Lower leg skin (tissue), 4 donors: ENCODE measurements at regions not wholly inside any gene's neighbourhood (a gene's known extent, or its start where the extent isn't known, plus 50 kb on each side); places are given as distances from the start of the nearest gene placed in this dataset.

Source experiments
- DNase-seq, 2 donors: peaks; one replicate each; pipeline ENCODE4 v3.0.0-alpha.2; 2019; ENCODE audit warnings: low spot score in 2 of 2
- H3K4me3 ChIP-seq: fragments of 200-600 bp; sonication (generic); 2 replicates; pipeline ENCODE4 v1.5.1; 2017; ENCODE audit warnings: mild to moderate bottlenecking, low read depth; ENCODE audit not compliant: poor library complexity, severe bottlenecking
- CTCF ChIP-seq, 3 donors: fragments of 450-650 bp; IDR thresholded peaks; one replicate each; pipeline ENCODE4 v1.5.1; 2016; ENCODE audit warnings: antibody characterized with exemption in 3 of 3, mild to moderate bottlenecking in 3 of 3, moderate library complexity in 2 of 3
- POLR2A ChIP-seq, 2 donors: fragments of 450-650 bp; IDR thresholded peaks; one replicate each; pipeline ENCODE4 v1.6.1; 2016 to 2017; ENCODE audit warnings: antibody characterized with exemption in 2 of 2, mild to moderate bottlenecking in 1 of 2, moderate library complexity in 1 of 2
- WGBS, 2 donors: methylation state at CpG; one replicate each; pipeline ENCODE4 v1.1.5; 2018; 5-methylcytosine and 5-hydroxymethylcytosine counted together
- intact Hi-C: fragments of 100-400 bp; cut with DNase I; formaldehyde crosslinking; loops from one replicate; pipeline ENCODE4 v1.15.0; 2023; ENCODE audit warnings: low total_unique reads

GRCh38 chr3:94206291-94206690 is 143.4 kb downstream of the NSUN3 start:
- TF ChIP-seq CTCF (IDR thresholded peaks at IDR 0.05) (no peak), POLR2A (IDR thresholded peaks at IDR 0.05) (no peak)
- H3K4me3 ChIP-seq = no peak overlapping the region
- DNase-seq = no peak
- 93 to 95% methylated on average over 2 of the region's 2 CpGs for WGBS, 2 donors
- intact Hi-C loops = no loop called here

GRCh38 chr3:94210256-94210655 is 147.4 kb downstream of the NSUN3 start:
- intact Hi-C loops = no loop called here
- no peak for DNase-seq
- TF ChIP-seq CTCF (IDR thresholded peaks at IDR 0.05) (no peak), POLR2A (IDR thresholded peaks at IDR 0.05) (no peak)
- H3K4me3 ChIP-seq = no peak overlapping the region
- 82 to 83% methylated on average over 1 of the region's 1 CpG for WGBS, 2 donors

GRCh38 chr3:94217406-94217805 is 154.5 kb downstream of the NSUN3 start:
- TF ChIP-seq POLR2A (IDR thresholded peaks at IDR 0.05) (no peak), CTCF (IDR thresholded peaks at IDR 0.05) (no peak)
- no peak overlapping the region for H3K4me3 ChIP-seq
- intact Hi-C loops = no loop called here
- DNase-seq = no peak
- WGBS, 2 donors = 64 to 72% methylated on average over 4 of the region's 4 CpGs

- no peak for TF ChIP-seq POLR2A (IDR thresholded peaks at IDR 0.05)
- H3K4me3 ChIP-seq = no peak overlapping the region
- no peak for DNase-seq
- 78 to 84% methylated on average over 2 of the region's 2 CpGs for WGBS, 2 donors
- intact Hi-C loops = no loop called here
These were observed 157.6 kb downstream of the NSUN3 start for GRCh38 chr3:94220426-94220825.

- no peak for DNase-seq
- intact Hi-C loops = no loop called here
- no peak overlapping the region for H3K4me3 ChIP-seq
- TF ChIP-seq POLR2A (IDR thresholded peaks at IDR 0.05) (no peak), CTCF (IDR thresholded peaks at IDR 0.05) (no peak)
These were observed 159.0 kb downstream of the NSUN3 start for GRCh38 chr3:94221829-94222228.

GRCh38 chr3:94225148-94225865 is 162.4 kb downstream of the NSUN3 start:
- TF ChIP-seq CTCF (IDR thresholded peaks at IDR 0.05) (no peak), POLR2A (IDR thresholded peaks at IDR 0.05) (no peak)
- WGBS, 2 donors = 41 to 45% methylated on average over 5 of the region's 5 CpGs
- no peak overlapping the region for H3K4me3 ChIP-seq
- DNase-seq = no peak
- intact Hi-C loops = no loop called here
